OCI-LY7 (cell line): ENCODE measurements at regions not wholly inside any gene's neighbourhood (a gene's known extent, or its start where the extent isn't known, plus 50 kb on each side); places are given as distances from the start of the nearest gene placed in this dataset.

Experiments
- CTCF ChIP-seq: fragments of 200-600 bp; sonication (generic); conservative IDR thresholded peaks from 2 replicates; pipeline ENCODE4 v1.5.1; 2014; ENCODE audit warnings: mild to moderate bottlenecking, antibody characterized with exemption, low read length, moderate library complexity, mixed read lengths
- EZH2phosphoT487 ChIP-seq: fragments of 200-600 bp; sonication (generic); IDR thresholded peaks from 2 replicates; pipeline ENCODE4 v1.6.1; 2018; ENCODE audit warnings: low read depth, borderline replicate concordance, mild to moderate bottlenecking, mixed run types, antibody characterized with exemption, low read length, moderate library complexity, mixed read lengths

GRCh38 chr9:135410831-135411473 is 68.6 kb upstream of the PPP1R26 start:
- TF ChIP-seq CTCF (no peak), EZH2phosphoT487 (no peak)
